H1 (cell line): ENCODE measurements at regions not wholly inside any gene's neighbourhood (a gene's known extent, or its start where the extent isn't known, plus 50 kb on each side); places are given as distances from the start of the nearest gene placed in this dataset.

Experiments
- CTCF ChIA-PET: fragments of 300-600 bp; sonication (Branson Sonifier 250); formaldehyde crosslinking; loops from one replicate; lab custom pipeline; 2021; ENCODE audit not compliant: partially characterized antibody; lab: Charles Lee
- POLR2A ChIA-PET: fragments of 300-600 bp; sonication (Branson Sonifier 250); formaldehyde crosslinking; loops from one replicate; lab custom pipeline; 2021; ENCODE audit warnings: inconsistent platforms; ENCODE audit not compliant: partially characterized antibody; lab: Charles Lee
- DNase-seq, 2 experiments: peaks; one replicate each; pipeline versions ENCODE4 v3.0.0 to v3.0.0-alpha.2; 2010 to 2022; ENCODE audit warnings: low spot score in 2 of 2, low read depth in 1 of 2, mixed read lengths in 1 of 2
- FAIRE-seq: peaks from 2 replicates; lab custom pipeline; 2011; peaks lifted over from hg19 to GRCh38; lab: Jason Lieb, UNC
- H2AFZ ChIP-seq: 2 replicates; pipeline ENCODE4 v1.8.1; 2012; ENCODE audit warnings: low read length, inconsistent platforms
- H2AK5ac ChIP-seq: 2 replicates; pipeline ENCODE4 v1.6.1; 2013; ENCODE audit warnings: low read depth, low read length
- H2BK120ac ChIP-seq: replicated peaks from 2 replicates; pipeline ENCODE3; 2013; ENCODE audit warnings: low read depth, low read length, inconsistent platforms
- H2BK12ac ChIP-seq: 2 replicates; pipeline ENCODE4 v1.6.1; 2013; ENCODE audit warnings: low read depth, low read length
- H2BK15ac ChIP-seq: 2 replicates; pipeline ENCODE4 v1.6.1; 2013; ENCODE audit warnings: low read length
- H2BK20ac ChIP-seq: 2 replicates; pipeline ENCODE4 v1.6.1; 2013; ENCODE audit warnings: low read length
- H2BK5ac ChIP-seq: 2 replicates; pipeline ENCODE4 v1.6.1; 2013; ENCODE audit warnings: low read depth, low read length
- H3K14ac ChIP-seq: 2 replicates; pipeline ENCODE4 v1.6.1; 2013; ENCODE audit warnings: inconsistent platforms; ENCODE audit not compliant: insufficient read length
- H3K18ac ChIP-seq: 2 replicates; pipeline ENCODE4 v1.6.1; 2013; ENCODE audit warnings: low read length; ENCODE audit errors: extremely low read depth
- H3K23ac ChIP-seq: 2 replicates; pipeline ENCODE4 v1.6.1; 2013; ENCODE audit warnings: inconsistent platforms; ENCODE audit not compliant: insufficient read length
- H3K23me2 ChIP-seq: 2 replicates; pipeline ENCODE4 v1.6.1; 2013; ENCODE audit warnings: low read depth, low read length
- H3K27ac ChIP-seq: 2 replicates; pipeline ENCODE4 v1.6.1; 2011; ENCODE audit warnings: low read depth, low read length, inconsistent platforms
- H3K27me3 ChIP-seq, 4 experiments: replicated peaks in 1 of 4; 1 replicate in 1 of 4; 2 replicates in 3 of 4; pipeline versions ENCODE4 v1.6.1 to v1.8.1; 2011 to 2013; ENCODE audit warnings: low read length in 3 of 4, mild to moderate bottlenecking in 3 of 4, inconsistent platforms in 2 of 4, mixed read lengths in 2 of 4, moderate library complexity in 1 of 4; ENCODE audit not compliant: control insufficient read depth in 3 of 4, insufficient read depth in 3 of 4; ENCODE audit errors: extremely low read depth in 1 of 4
- H3K36me3 ChIP-seq, 4 experiments: 2 replicates each; pipeline versions ENCODE4 v1.6.1 to v1.8.1; 2011 to 2013; ENCODE audit warnings: mild to moderate bottlenecking in 4 of 4, low read length in 3 of 4, moderate library complexity in 2 of 4, control low read depth in 1 of 4, inconsistent platforms in 1 of 4; ENCODE audit not compliant: insufficient read depth in 4 of 4, control insufficient read depth in 2 of 4
- H3K4ac ChIP-seq: replicated peaks from 2 replicates; pipeline ENCODE3; 2013; ENCODE audit warnings: low read length, low read depth, mixed read lengths, inconsistent platforms; ENCODE audit not compliant: insufficient read length
- H3K4me1 ChIP-seq, 4 experiments: replicated peaks in 1 of 4; 1 replicate in 1 of 4; 2 replicates in 3 of 4; pipeline versions ENCODE4 v1.6.1 to v1.8.1; 2011 to 2013; ENCODE audit warnings: low read length in 3 of 4, inconsistent platforms in 2 of 4, mixed read lengths in 1 of 4; ENCODE audit not compliant: insufficient read depth in 4 of 4, control insufficient read depth in 3 of 4
- H3K4me2 ChIP-seq, 2 experiments: 2 replicates each; pipeline versions ENCODE4 v1.6.1 to v1.8.1; 2011 to 2013; ENCODE audit warnings: low read depth in 2 of 2, low read length in 2 of 2, control low read depth in 1 of 2, inconsistent platforms in 1 of 2, mild to moderate bottlenecking in 1 of 2; ENCODE audit not compliant: insufficient read depth in 1 of 2
- H3K4me3 ChIP-seq, 4 experiments: fragments of 200-600, 300-600 bp in 1 of 4; sonication (generic), shearing (Covaris generic), sonication (Bioruptor Twin) in 1 of 4; 2 replicates each; pipeline versions ENCODE4 v1.5.1 to v1.8.1; 2011 to 2016; ENCODE audit warnings: low read length in 4 of 4, low read depth in 3 of 4, control low read depth in 2 of 4, inconsistent platforms in 2 of 4, mild to moderate bottlenecking in 2 of 4, mixed read lengths in 1 of 4, moderate library complexity in 1 of 4; ENCODE audit not compliant: insufficient read depth in 2 of 4; ENCODE audit errors: extremely low read depth in 1 of 4
- H3K56ac ChIP-seq: replicated peaks from 2 replicates; pipeline ENCODE3; 2013; ENCODE audit warnings: low read depth, mild to moderate bottlenecking, mixed read lengths, low read length, inconsistent platforms; ENCODE audit not compliant: insufficient read length
- H3K79me1 ChIP-seq: 2 replicates; pipeline ENCODE4 v1.6.1; 2013; ENCODE audit warnings: low read depth, low read length, control low read depth
- H3K79me2 ChIP-seq, 2 experiments: 2 replicates each; pipeline versions ENCODE4 v1.6.1 to v1.8.1; 2012 to 2013; ENCODE audit warnings: low read length in 2 of 2, mild to moderate bottlenecking in 2 of 2, inconsistent platforms in 1 of 2; ENCODE audit not compliant: insufficient read depth in 2 of 2, control insufficient read depth in 1 of 2
- H3K9ac ChIP-seq, 4 experiments: replicated peaks in 1 of 4; 1 replicate in 1 of 4; 2 replicates in 3 of 4; pipeline versions ENCODE4 v1.6.1 to v1.8.1; 2011 to 2013; ENCODE audit warnings: low read depth in 3 of 4, low read length in 3 of 4, control low read depth in 2 of 4, mild to moderate bottlenecking in 2 of 4, moderate library complexity in 2 of 4, inconsistent platforms in 1 of 4; ENCODE audit errors: extremely low read depth in 1 of 4
- H3K9me3 ChIP-seq, 2 experiments: 2 replicates each; pipeline versions ENCODE4 v1.6.1 to v1.8.1; 2012 to 2013; ENCODE audit warnings: mild to moderate bottlenecking in 2 of 2, moderate library complexity in 2 of 2, control low read depth in 1 of 2, inconsistent platforms in 1 of 2, low read depth in 1 of 2, low read length in 1 of 2, mixed read lengths in 1 of 2; ENCODE audit not compliant: insufficient read depth in 2 of 2
- H4K20me1 ChIP-seq, 2 experiments: replicated peaks in 1 of 2; 2 replicates each; pipeline versions ENCODE3 to v1.8.1; 2011 to 2013; ENCODE audit warnings: inconsistent platforms in 2 of 2, low read length in 2 of 2, mild to moderate bottlenecking in 1 of 2; ENCODE audit not compliant: insufficient read depth in 2 of 2, control insufficient read depth in 1 of 2
- H4K5ac ChIP-seq: 2 replicates; pipeline ENCODE4 v1.6.1; 2013; ENCODE audit warnings: low read length, low read depth, mixed read lengths, inconsistent platforms; ENCODE audit not compliant: insufficient read length
- H4K8ac ChIP-seq: 2 replicates; pipeline ENCODE4 v1.8.0; 2013; ENCODE audit warnings: mild to moderate bottlenecking, moderate library complexity, low read length, inconsistent platforms; ENCODE audit not compliant: insufficient read depth; ENCODE audit errors: extremely low read depth
- H4K91ac ChIP-seq: replicated peaks from 2 replicates; pipeline ENCODE3; 2013; ENCODE audit warnings: low read length, mixed read lengths, inconsistent platforms; ENCODE audit not compliant: insufficient read length
- BCL11A ChIP-seq, 2 experiments: IDR thresholded peaks; one replicate each; pipeline ENCODE4 v1.6.1; 2011; ENCODE audit warnings: low read depth in 2 of 2, low read length in 2 of 2, mild to moderate bottlenecking in 2 of 2
- BRCA1 ChIP-seq: IDR thresholded peaks from 2 replicates; pipeline ENCODE4 v1.6.1; 2012; ENCODE audit warnings: low read depth, low read length, improper control_type of control experiment
- CEBPB ChIP-seq: IDR thresholded peaks from 2 replicates; pipeline ENCODE4 v1.6.1; 2012; ENCODE audit warnings: low read depth, low read length
- CHD1 ChIP-seq: IDR thresholded peaks from 2 replicates; pipeline ENCODE4 v1.6.1; 2012; ENCODE audit warnings: low read depth, low read length, improper control_type of control experiment
- CTCF ChIP-seq, 3 experiments: IDR thresholded peaks; 1 replicate in 2 of 3; 2 replicates in 1 of 3; pipeline versions ENCODE4 v1.5.1 to v1.6.1; 2011; ENCODE audit warnings: low read length in 3 of 3, mild to moderate bottlenecking in 3 of 3, inconsistent platforms in 2 of 3, low read depth in 1 of 3, moderate library complexity in 1 of 3; ENCODE audit not compliant: insufficient read depth in 1 of 3; ENCODE audit errors: control extremely low read depth in 1 of 3
- EZH2 ChIP-seq: fragments of 200-600 bp; sonication (generic); IDR thresholded peaks from 2 replicates; pipeline ENCODE4 v1.7.1; 2012; ENCODE audit warnings: low read depth, mild to moderate bottlenecking, moderate library complexity, low read length, inconsistent platforms; ENCODE audit not compliant: severe bottlenecking
- FOSL1 ChIP-seq: IDR thresholded peaks from 2 replicates; pipeline ENCODE4 v1.6.1; 2011; ENCODE audit warnings: mild to moderate bottlenecking, low read depth, low read length, moderate library complexity; ENCODE audit not compliant: insufficient read depth
- KDM1A ChIP-seq: fragments of 200-600, 300-600 bp; sonication (generic); IDR thresholded peaks from 2 replicates; pipeline ENCODE4 v1.7.1; 2016; ENCODE audit warnings: mild to moderate bottlenecking, low read length, borderline replicate concordance
- MAFK ChIP-seq: IDR thresholded peaks from 2 replicates; pipeline ENCODE4 v1.6.1; 2012; ENCODE audit warnings: low read depth, mild to moderate bottlenecking, improper control_type of control experiment, low read length
- NANOG ChIP-seq: IDR thresholded peaks from 2 replicates; pipeline ENCODE4 v1.6.1; 2011; ENCODE audit warnings: low read length, low read depth, mild to moderate bottlenecking, inconsistent platforms; ENCODE audit not compliant: insufficient read depth, poor library complexity, severe bottlenecking
- PHF8 ChIP-seq: fragments of 200-600 bp; sonication (generic); conservative IDR thresholded peaks from 2 replicates; pipeline ENCODE4 v1.7.1; 2012; ENCODE audit warnings: low read depth, mild to moderate bottlenecking, inconsistent platforms, low read length, moderate library complexity
- RBBP5 ChIP-seq: IDR thresholded peaks from 2 replicates; pipeline ENCODE4 v1.7.1; 2012; ENCODE audit warnings: low read depth, mild to moderate bottlenecking, inconsistent platforms, low read length, moderate library complexity, borderline replicate concordance
- SRF ChIP-seq: IDR thresholded peaks from 2 replicates; pipeline ENCODE4 v1.6.1; 2011; ENCODE audit warnings: mild to moderate bottlenecking, low read depth, low read length, moderate library complexity
- TEAD4 ChIP-seq: IDR thresholded peaks from 2 replicates; pipeline ENCODE4 v1.6.1; 2012; ENCODE audit warnings: low read depth, low read length, inconsistent platforms, mixed read lengths

- no peak overlapping the region for H3K4ac ChIP-seq
- no peak overlapping the region for H2BK20ac ChIP-seq
- H2AFZ ChIP-seq: no peak overlapping the region
- no peak overlapping the region for H4K8ac ChIP-seq
- no peaks in the 10 kb centered on the region for H3K9me3 ChIP-seq
- H3K9ac ChIP-seq: no peak overlapping the region
- ChIA-PET CTCF (no interaction called here), POLR2A (no interaction called here)
- H3K4me3 ChIP-seq: no peak overlapping the region
- H2BK5ac ChIP-seq: no peak overlapping the region
- no peak overlapping the region for H2BK12ac ChIP-seq
- no peak overlapping the region for H4K91ac ChIP-seq
- FAIRE-seq (no peak), DNase-seq (no peak)
- no peaks in the 10 kb centered on the region for H3K79me2 ChIP-seq
- no peak overlapping the region for H2BK120ac ChIP-seq
- no peak overlapping the region for H3K18ac ChIP-seq
- H3K56ac ChIP-seq: no peak overlapping the region
- H3K27ac ChIP-seq: no peak overlapping the region
- H4K20me1 ChIP-seq: no peaks in the 10 kb centered on the region
- no peak overlapping the region for H3K23ac ChIP-seq
- 0 out of 7 replicates have a peak, but pooled peaks cover 0 to 3% (median 0%) of the 10 kb centered on the region in 4 experiments for H3K4me1 ChIP-seq
- H2AK5ac ChIP-seq: no peak overlapping the region
- H3K23me2 ChIP-seq: no peaks in the 10 kb centered on the region
- H3K27me3 ChIP-seq: no peaks in the 10 kb centered on the region; a peak in 1 of 7 replicates
- no peak overlapping the region for H2BK15ac ChIP-seq
- no peaks in the 10 kb centered on the region for H3K36me3 ChIP-seq
- no peak overlapping the region for H4K5ac ChIP-seq
- no peak overlapping the region for H3K14ac ChIP-seq
- no peak overlapping the region for H3K4me2 ChIP-seq
- H3K79me1 ChIP-seq: no peaks in the 10 kb centered on the region
- TF ChIP-seq CTCF (IDR thresholded peaks at IDR 0.05; ENCODE audit: control extremely low read depth in 1 of 3, insufficient read depth in 1 of 3, low read depth in 1 of 3, low read length in 3 of 3): no peak
- no peak for TF ChIP-seq BCL11A (IDR thresholded peaks at IDR 0.05; ENCODE audit: low read depth in 2 of 2, low read length in 2 of 2)
- no peak for TF ChIP-seq TEAD4
- TF ChIP-seq PHF8: no peak
- no peak for TF ChIP-seq KDM1A
- no peak for TF ChIP-seq EZH2
- TF ChIP-seq SRF: no peak
- TF ChIP-seq CEBPB: no peak
- TF ChIP-seq MAFK: no peak
- TF ChIP-seq BRCA1: no peak
- TF ChIP-seq CHD1: no peak
- TF ChIP-seq RBBP5: no peak
- no peak for TF ChIP-seq NANOG
- no peak for TF ChIP-seq FOSL1
Observed at GRCh38 chr14:66341239-66341638, 144.9 kb upstream of the CCDC196 start.
